Lower leg skin (tissue), 4 donors: ENCODE measurements at regions not wholly inside any gene's neighbourhood (a gene's known extent, or its start where the extent isn't known, plus 50 kb on each side); places are given as distances from the start of the nearest gene placed in this dataset.

Experiments used
- DNase-seq, 2 donors: peaks; one replicate each; pipeline ENCODE4 v3.0.0-alpha.2; 2019; ENCODE audit warnings: low spot score in 2 of 2
- H3K4me3 ChIP-seq: fragments of 200-600 bp; sonication (generic); 2 replicates; pipeline ENCODE4 v1.5.1; 2017; ENCODE audit warnings: mild to moderate bottlenecking, low read depth; ENCODE audit not compliant: poor library complexity, severe bottlenecking
- POLR2A ChIP-seq, 2 donors: fragments of 450-650 bp; IDR thresholded peaks; one replicate each; pipeline ENCODE4 v1.6.1; 2016 to 2017; ENCODE audit warnings: antibody characterized with exemption in 2 of 2, mild to moderate bottlenecking in 1 of 2, moderate library complexity in 1 of 2
- WGBS, 2 donors: methylation state at CpG; one replicate each; pipeline ENCODE4 v1.1.5; 2018; 5-methylcytosine and 5-hydroxymethylcytosine counted together
- intact Hi-C: fragments of 100-400 bp; cut with DNase I; formaldehyde crosslinking; loops from one replicate; pipeline ENCODE4 v1.15.0; 2023; ENCODE audit warnings: low total_unique reads
- TF ChIP-seq, protein P1 (sequence below), 3 donors: fragments of 450-650 bp; IDR thresholded peaks; one replicate each; pipeline ENCODE4 v1.5.1; 2016; ENCODE audit warnings: antibody characterized with exemption in 3 of 3, mild to moderate bottlenecking in 3 of 3, moderate library complexity in 2 of 3

- H3K4me3 ChIP-seq, result no peak overlapping the region
Observed at GRCh38 chr13:90690458-90691080, 656.9 kb upstream of the MIR17HG start.

DNA sequence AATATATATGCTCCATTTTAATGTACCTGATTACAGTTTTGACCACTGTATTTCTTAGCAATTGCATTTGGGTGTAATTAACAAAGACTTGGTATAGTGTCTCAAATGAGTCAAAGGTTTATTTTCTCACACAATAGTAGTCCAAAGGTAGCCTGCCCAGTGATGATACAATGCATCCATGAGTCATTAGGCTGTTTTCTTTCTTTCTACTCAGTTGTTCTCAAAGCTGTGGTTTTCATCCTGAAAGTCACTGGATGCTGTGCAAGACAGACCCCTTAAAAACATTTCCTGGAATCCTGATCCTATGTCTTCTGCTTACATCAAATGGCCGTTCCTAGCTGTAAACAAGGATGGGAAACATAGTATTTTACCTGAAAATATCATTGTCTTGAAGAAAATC, 651.2 kb upstream of the MIR17HG start:
- WGBS, 2 donors, result 72 to 78% methylated on average over 1 of the region's 1 CpG
- no peak for DNase-seq
- H3K4me3 ChIP-seq, result no peak overlapping the region
- intact Hi-C loops, result no loop called here
- TF ChIP-seq, protein P1, sequence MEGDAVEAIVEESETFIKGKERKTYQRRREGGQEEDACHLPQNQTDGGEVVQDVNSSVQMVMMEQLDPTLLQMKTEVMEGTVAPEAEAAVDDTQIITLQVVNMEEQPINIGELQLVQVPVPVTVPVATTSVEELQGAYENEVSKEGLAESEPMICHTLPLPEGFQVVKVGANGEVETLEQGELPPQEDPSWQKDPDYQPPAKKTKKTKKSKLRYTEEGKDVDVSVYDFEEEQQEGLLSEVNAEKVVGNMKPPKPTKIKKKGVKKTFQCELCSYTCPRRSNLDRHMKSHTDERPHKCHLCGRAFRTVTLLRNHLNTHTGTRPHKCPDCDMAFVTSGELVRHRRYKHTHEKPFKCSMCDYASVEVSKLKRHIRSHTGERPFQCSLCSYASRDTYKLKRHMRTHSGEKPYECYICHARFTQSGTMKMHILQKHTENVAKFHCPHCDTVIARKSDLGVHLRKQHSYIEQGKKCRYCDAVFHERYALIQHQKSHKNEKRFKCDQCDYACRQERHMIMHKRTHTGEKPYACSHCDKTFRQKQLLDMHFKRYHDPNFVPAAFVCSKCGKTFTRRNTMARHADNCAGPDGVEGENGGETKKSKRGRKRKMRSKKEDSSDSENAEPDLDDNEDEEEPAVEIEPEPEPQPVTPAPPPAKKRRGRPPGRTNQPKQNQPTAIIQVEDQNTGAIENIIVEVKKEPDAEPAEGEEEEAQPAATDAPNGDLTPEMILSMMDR (IDR thresholded peaks at IDR 0.05), result no peak
- no peak for TF ChIP-seq POLR2A (IDR thresholded peaks at IDR 0.05)

More at GRCh38 chr13:90690458-90691080, 656.9 kb upstream of the MIR17HG start:
- intact Hi-C loops, result no loop called here
- TF ChIP-seq, protein P1 (IDR thresholded peaks at IDR 0.05), result no peak
- no peak for TF ChIP-seq POLR2A (IDR thresholded peaks at IDR 0.05)
- DNase-seq, result no peak
- WGBS, 2 donors, result 65 to 70% methylated on average over 5 of the region's 5 CpGs

DNA sequence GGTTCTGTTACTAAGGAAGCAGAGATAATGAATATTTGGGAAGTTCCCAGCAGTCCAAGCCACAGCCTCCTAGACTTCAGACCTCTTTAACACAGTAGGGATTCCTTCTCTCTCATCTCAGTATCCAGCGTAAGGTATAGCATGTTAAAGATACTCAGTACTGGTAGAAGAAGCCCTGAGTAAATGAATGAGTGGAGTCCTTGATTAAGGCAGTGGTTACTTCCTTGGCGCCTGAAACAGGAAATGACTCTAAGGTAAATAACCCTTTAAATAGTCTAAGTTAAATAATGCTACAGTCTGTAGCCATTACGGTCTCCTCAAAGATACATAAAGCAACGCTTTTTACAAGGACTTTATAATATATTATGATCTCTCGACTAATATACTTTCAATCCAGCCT, 650.8 kb upstream of the MIR17HG start:
- intact Hi-C loops, result no loop called here
- H3K4me3 ChIP-seq, result no peak overlapping the region
- DNase-seq, result no peak
- TF ChIP-seq, protein P1 (IDR thresholded peaks at IDR 0.05), result no peak
- TF ChIP-seq POLR2A (IDR thresholded peaks at IDR 0.05), result no peak
- WGBS, 2 donors, result 71 to 78% methylated on average over 5 of the region's 5 CpGs

- 83 to 100% methylated on average over 1 of the region's 1 CpG for WGBS, 2 donors
- no peak for TF ChIP-seq POLR2A (IDR thresholded peaks at IDR 0.05)
- TF ChIP-seq, protein P1 (IDR thresholded peaks at IDR 0.05), result no peak
- intact Hi-C loops, result no loop called here
- DNase-seq, result no peak
- H3K4me3 ChIP-seq, result no peak overlapping the region
Observed at GRCh38 chr13:90700340-90700739, 647.1 kb upstream of the MIR17HG start.

DNA sequence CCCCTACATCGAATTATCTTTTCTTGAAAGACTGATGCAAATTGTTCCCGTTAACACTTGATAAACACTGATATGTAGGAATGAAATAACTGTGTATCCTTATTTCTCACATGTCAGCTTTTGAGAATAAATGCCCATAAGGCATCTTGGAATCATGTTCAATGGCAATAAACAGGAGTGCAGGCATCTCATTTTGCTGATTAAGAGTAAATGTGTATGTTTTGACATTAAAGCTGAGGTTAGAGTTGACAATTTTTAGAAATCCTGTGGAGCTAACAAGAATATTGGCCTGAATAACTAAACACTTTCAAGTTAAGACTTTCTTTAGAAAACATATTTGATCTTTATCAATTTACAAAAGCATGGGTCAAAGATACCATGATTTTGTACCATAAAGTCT, 646.2 kb upstream of the MIR17HG start:
- DNase-seq, result no peak
- intact Hi-C loops, result no loop called here
- TF ChIP-seq, protein P1 (IDR thresholded peaks at IDR 0.05), result no peak
- TF ChIP-seq POLR2A (IDR thresholded peaks at IDR 0.05), result no peak
- 56 to 60% methylated on average over 2 of the region's 2 CpGs for WGBS, 2 donors
- H3K4me3 ChIP-seq, result no peak overlapping the region

DNA sequence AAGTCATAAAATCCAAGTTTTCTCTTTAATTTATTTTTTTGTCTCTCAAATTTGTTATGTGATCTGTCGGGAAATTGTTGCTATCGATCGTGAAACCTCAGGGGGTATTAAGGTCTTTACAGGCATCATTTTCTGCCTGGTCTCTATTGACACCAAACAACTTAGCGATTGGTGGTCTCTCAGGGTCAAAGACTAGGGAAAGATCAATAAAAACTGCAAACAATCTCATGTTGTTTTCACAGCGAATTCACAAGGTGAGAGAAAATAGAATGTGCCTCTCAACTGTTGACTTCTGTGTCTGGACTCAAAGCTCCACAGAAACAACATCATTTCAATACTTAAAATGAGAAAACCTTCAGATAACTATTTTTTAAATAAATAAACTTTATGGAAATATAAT, 645.4 kb upstream of the MIR17HG start:
- TF ChIP-seq POLR2A (IDR thresholded peaks at IDR 0.05), result no peak
- TF ChIP-seq, protein P1 (IDR thresholded peaks at IDR 0.05), result no peak
- no peak overlapping the region for H3K4me3 ChIP-seq
- no peak for DNase-seq
- intact Hi-C loops, result no loop called here
- WGBS, 2 donors, result 83 to 88% methylated on average over 5 of the region's 5 CpGs
